Nephron progenitor cell (in vitro differentiated cells): ENCODE measurements at regions not wholly inside any gene's neighbourhood (a gene's known extent, or its start where the extent isn't known, plus 50 kb on each side); places are given as distances from the start of the nearest gene placed in this dataset.

Experiments used
- DNase-seq: peaks from one replicate; pipeline ENCODE4 v3.0.0; 2021
- H3K27ac Mint-ChIP-seq: 2 replicates; pipeline ENCODE4 v1.8.0; 2021; ENCODE audit warnings: mild to moderate bottlenecking, moderate library complexity, mixed read lengths
- H3K27me3 Mint-ChIP-seq: 2 replicates; pipeline ENCODE4 v1.8.0; 2021; ENCODE audit warnings: mild to moderate bottlenecking, low read depth, mixed read lengths; ENCODE audit not compliant: poor library complexity
- H3K36me3 Mint-ChIP-seq: 2 replicates; pipeline ENCODE4 v1.8.0; 2021; ENCODE audit warnings: low read depth, mixed read lengths
- H3K4me1 Mint-ChIP-seq: 2 replicates; pipeline ENCODE4 v1.8.0; 2021; ENCODE audit warnings: mixed read lengths
- H3K4me3 Mint-ChIP-seq: 2 replicates; pipeline ENCODE4 v1.8.0; 2021; ENCODE audit warnings: mild to moderate bottlenecking, moderate library complexity, mixed read lengths
- H3K9me3 Mint-ChIP-seq: 2 replicates; pipeline ENCODE4 v1.8.0; 2021; ENCODE audit warnings: mild to moderate bottlenecking, moderate library complexity, mixed read lengths
- TF ChIP-seq, protein P1 (sequence below): fragments of 200-600 bp; sonication (generic); IDR thresholded peaks from 2 replicates; pipeline ENCODE4 v1.5.0; 2021; ENCODE audit warnings: antibody characterized with exemption

DNA sequence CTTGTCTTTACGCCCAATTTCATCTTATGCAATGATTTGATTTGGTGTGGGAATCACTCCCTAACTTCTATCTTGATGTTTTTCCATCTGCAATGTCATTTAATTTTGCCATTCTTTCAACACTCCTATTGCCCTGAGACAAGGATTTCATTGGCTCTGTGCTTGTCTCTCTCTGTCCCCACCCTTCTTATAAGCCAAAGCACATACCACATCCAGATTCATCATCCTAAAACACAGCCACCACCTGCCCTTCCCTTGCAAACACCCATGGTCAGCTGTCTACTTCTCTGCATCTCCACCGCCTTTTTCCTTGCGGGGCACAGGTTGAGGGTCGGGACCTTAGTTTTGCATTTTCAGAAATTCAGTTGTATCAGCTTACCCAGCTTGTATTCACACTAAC is 225.8 kb upstream of the SOX21 start:
- Mint-ChIP-seq H3K9me3 (peaks cover 23% of the 10 kb centered on the region), H3K4me1 (peaks cover 10% of the 10 kb centered on the region), H3K36me3 (peaks cover under 1% of the 10 kb centered on the region), H3K27ac (no peak overlapping the region), H3K4me3 (no peak overlapping the region), H3K27me3 (peaks cover 3% of the 10 kb centered on the region)
- TF ChIP-seq, protein P1, sequence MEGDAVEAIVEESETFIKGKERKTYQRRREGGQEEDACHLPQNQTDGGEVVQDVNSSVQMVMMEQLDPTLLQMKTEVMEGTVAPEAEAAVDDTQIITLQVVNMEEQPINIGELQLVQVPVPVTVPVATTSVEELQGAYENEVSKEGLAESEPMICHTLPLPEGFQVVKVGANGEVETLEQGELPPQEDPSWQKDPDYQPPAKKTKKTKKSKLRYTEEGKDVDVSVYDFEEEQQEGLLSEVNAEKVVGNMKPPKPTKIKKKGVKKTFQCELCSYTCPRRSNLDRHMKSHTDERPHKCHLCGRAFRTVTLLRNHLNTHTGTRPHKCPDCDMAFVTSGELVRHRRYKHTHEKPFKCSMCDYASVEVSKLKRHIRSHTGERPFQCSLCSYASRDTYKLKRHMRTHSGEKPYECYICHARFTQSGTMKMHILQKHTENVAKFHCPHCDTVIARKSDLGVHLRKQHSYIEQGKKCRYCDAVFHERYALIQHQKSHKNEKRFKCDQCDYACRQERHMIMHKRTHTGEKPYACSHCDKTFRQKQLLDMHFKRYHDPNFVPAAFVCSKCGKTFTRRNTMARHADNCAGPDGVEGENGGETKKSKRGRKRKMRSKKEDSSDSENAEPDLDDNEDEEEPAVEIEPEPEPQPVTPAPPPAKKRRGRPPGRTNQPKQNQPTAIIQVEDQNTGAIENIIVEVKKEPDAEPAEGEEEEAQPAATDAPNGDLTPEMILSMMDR = no peak
- no peak for DNase-seq

- no peak overlapping the region for H3K27ac Mint-ChIP-seq
- peaks cover 10% of the 10 kb centered on the region for H3K4me1 Mint-ChIP-seq
- no peak overlapping the region for H3K4me3 Mint-ChIP-seq
- H3K27me3 Mint-ChIP-seq = peaks cover 3% of the 10 kb centered on the region
- DNase-seq = no peak
- peaks cover 5% of the 10 kb centered on the region for H3K36me3 Mint-ChIP-seq
- TF ChIP-seq, protein P1 = no peak
- peaks cover 19% of the 10 kb centered on the region for H3K9me3 Mint-ChIP-seq
Measured at GRCh38 chr13:94936633-94937032, 224.3 kb upstream of the SOX21 start.

DNA sequence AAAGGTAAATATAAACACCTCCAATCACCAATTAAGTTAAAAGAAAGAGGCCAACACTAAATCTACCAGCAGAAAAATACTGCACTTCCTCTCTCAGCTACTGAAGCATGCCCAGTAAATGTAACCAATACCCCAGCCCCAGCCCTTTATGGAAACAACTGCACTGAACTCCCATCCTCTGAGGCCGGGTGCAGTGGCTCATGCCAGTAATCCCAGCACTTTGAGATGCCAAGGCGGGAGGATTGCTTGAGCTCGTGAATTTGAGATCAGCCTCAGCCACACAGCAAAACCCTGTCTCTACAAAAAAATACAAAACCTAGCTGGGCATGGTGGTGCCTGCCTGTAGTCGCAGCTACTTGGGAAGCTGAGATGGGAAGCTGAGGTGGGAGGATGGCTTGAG is 221.6 kb upstream of the SOX21 start:
- H3K36me3 Mint-ChIP-seq = peaks cover 5% of the 10 kb centered on the region
- no peak for DNase-seq
- peaks cover 8% of the 10 kb centered on the region for H3K27me3 Mint-ChIP-seq
- no peak overlapping the region for H3K4me3 Mint-ChIP-seq
- TF ChIP-seq, protein P1 = no peak
- H3K4me1 Mint-ChIP-seq = peaks cover 10% of the 10 kb centered on the region
- H3K27ac Mint-ChIP-seq = no peak overlapping the region
- peaks cover 19% of the 10 kb centered on the region for H3K9me3 Mint-ChIP-seq

GRCh38 chr13:94933230-94933751 is 220.9 kb upstream of the SOX21 start:
- Mint-ChIP-seq H3K36me3 (peaks cover 5% of the 10 kb centered on the region), H3K9me3 (peaks cover 19% of the 10 kb centered on the region), H3K27me3 (peaks cover 5% of the 10 kb centered on the region), H3K27ac (no peak overlapping the region), H3K4me3 (no peak overlapping the region), H3K4me1 (peaks cover 6% of the 10 kb centered on the region)
- TF ChIP-seq, protein P1 = no peak
- DNase-seq = no peak

GRCh38 chr13:94928127-94928775 is 215.9 kb upstream of the SOX21 start:
- DNase-seq = no peak
- H3K4me3 Mint-ChIP-seq = no peak overlapping the region
- peaks cover 13% of the 10 kb centered on the region for H3K27me3 Mint-ChIP-seq
- TF ChIP-seq, protein P1 = no peak
- no peak overlapping the region for H3K27ac Mint-ChIP-seq
- no peaks in the 10 kb centered on the region for H3K4me1 Mint-ChIP-seq
- H3K9me3 Mint-ChIP-seq = peaks cover 9% of the 10 kb centered on the region
- H3K36me3 Mint-ChIP-seq = peaks cover 5% of the 10 kb centered on the region

DNA sequence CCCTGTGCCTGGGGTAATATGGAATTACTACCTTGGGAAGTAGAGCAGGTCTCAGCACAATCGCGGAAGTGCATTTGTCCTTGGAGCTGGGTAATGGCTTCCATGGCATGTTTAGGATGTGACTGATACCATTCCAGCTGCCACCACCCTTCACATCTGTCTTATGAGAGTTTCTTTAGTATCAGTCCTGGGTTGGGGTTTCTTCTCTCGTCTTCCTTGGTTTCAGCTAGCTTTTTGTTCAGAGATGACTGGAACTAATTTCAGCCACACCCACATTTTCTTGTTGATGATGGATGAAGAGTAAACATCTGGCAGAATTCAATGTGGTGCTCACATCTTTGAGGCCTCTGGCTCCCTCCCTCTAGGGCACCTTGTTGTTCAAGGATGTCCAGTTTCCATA is 212.9 kb upstream of the SOX21 start:
- Mint-ChIP-seq H3K27ac (no peak overlapping the region), H3K27me3 (peaks cover 12% of the 10 kb centered on the region), H3K9me3 (no peaks in the 10 kb centered on the region), H3K36me3 (no peaks in the 10 kb centered on the region), H3K4me1 (no peaks in the 10 kb centered on the region), H3K4me3 (no peak overlapping the region)
- DNase-seq = no peak
- TF ChIP-seq, protein P1 = no peak
